DND-41 (cell line): ENCODE measurements at regions not wholly inside any gene's neighbourhood (a gene's known extent, or its start where the extent isn't known, plus 50 kb on each side); places are given as distances from the start of the nearest gene placed in this dataset.

ENCODE experiments used
- ATAC-seq: fragments of 200-7000 bp; cut with Tn5 transposase; 3 replicates; pipeline ENCODE4 v1.9.1; 2021; ENCODE audit warnings: low read depth; ENCODE audit not compliant: insufficient read depth
- DNase-seq: peaks from one replicate; pipeline ENCODE4 v3.0.0-alpha.2; 2020
- H2AFZ ChIP-seq: 2 replicates; pipeline ENCODE4 v1.6.0; 2012; ENCODE audit warnings: low read depth, low read length
- H3K27ac ChIP-seq: 2 replicates; pipeline ENCODE4 v1.5.1; 2012; ENCODE audit warnings: low read length, inconsistent platforms
- H3K27me3 ChIP-seq: fragments of 200-600 bp; sonication (generic); 2 replicates; pipeline ENCODE4 v1.6.0; 2012; ENCODE audit warnings: low read length, mild to moderate bottlenecking, inconsistent platforms; ENCODE audit not compliant: insufficient read depth, poor library complexity
- H3K36me3 ChIP-seq: 2 replicates; pipeline ENCODE4 v1.5.1; 2012; ENCODE audit warnings: low read length, inconsistent platforms; ENCODE audit not compliant: insufficient read depth
- H3K4me1 ChIP-seq: 2 replicates; pipeline ENCODE4 v1.5.1; 2012; ENCODE audit warnings: mild to moderate bottlenecking, low read length; ENCODE audit not compliant: insufficient read depth
- H3K4me2 ChIP-seq: 2 replicates; pipeline ENCODE4 v1.6.0; 2012; ENCODE audit warnings: mild to moderate bottlenecking, moderate library complexity, low read length, inconsistent platforms; ENCODE audit not compliant: insufficient read depth
- H3K4me3 ChIP-seq, 2 experiments: fragments of 200-600 bp in 1 of 2; shearing (Covaris generic) in 1 of 2; 2 replicates each; pipeline ENCODE4 v1.5.1; 2012 to 2016; ENCODE audit warnings: inconsistent platforms in 2 of 2, low read length in 2 of 2, mild to moderate bottlenecking in 2 of 2, low read depth in 1 of 2, moderate library complexity in 1 of 2
- H3K79me2 ChIP-seq: 2 replicates; pipeline ENCODE4 v1.6.0; 2012; ENCODE audit warnings: low read length, inconsistent platforms; ENCODE audit not compliant: insufficient read depth
- H3K9ac ChIP-seq: 2 replicates; pipeline ENCODE4 v1.6.0; 2012; ENCODE audit warnings: low read depth, mild to moderate bottlenecking, inconsistent platforms, low read length, moderate library complexity
- H3K9me3 ChIP-seq: 2 replicates; pipeline ENCODE4 v1.5.1; 2012; ENCODE audit warnings: low read length, moderate library complexity, mild to moderate bottlenecking, inconsistent platforms; ENCODE audit not compliant: insufficient read depth, severe bottlenecking
- H4K20me1 ChIP-seq: 2 replicates; pipeline ENCODE4 v1.6.0; 2012; ENCODE audit warnings: low read length; ENCODE audit not compliant: insufficient read depth
- EZH2 ChIP-seq: IDR thresholded peaks from 3 replicates; pipeline ENCODE4 v1.6.1; 2012; ENCODE audit warnings: borderline replicate concordance, low read depth, mild to moderate bottlenecking, moderate library complexity, low read length, inconsistent platforms; ENCODE audit not compliant: severe bottlenecking
- TF ChIP-seq, protein P1 (sequence below): IDR thresholded peaks from 2 replicates; pipeline ENCODE4 v1.5.1; 2012; ENCODE audit warnings: borderline replicate concordance, low read length, moderate library complexity, mild to moderate bottlenecking; ENCODE audit not compliant: poor library complexity, severe bottlenecking; ENCODE audit errors: extremely low read depth

DNA sequence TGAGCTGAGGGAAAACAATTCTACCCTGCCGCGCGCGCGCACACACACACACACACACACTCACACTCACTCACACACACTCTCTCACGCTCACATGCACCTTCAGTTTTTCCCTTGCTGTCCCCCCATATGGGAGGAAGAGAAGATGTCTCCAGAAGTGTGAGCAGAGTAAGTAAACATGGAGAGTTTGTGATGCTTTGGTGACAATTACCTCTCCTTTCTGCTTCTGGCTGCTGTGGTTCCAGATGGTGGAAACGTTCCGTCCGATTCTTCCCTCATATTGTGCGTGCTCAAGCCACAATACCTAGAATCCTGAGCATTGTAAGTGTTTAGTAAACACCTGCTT is 86.7 kb downstream of the LINC00237 start:
- ATAC-seq: no peak
- peaks cover 4% of the 10 kb centered on the region for H3K27me3 ChIP-seq

DNA sequence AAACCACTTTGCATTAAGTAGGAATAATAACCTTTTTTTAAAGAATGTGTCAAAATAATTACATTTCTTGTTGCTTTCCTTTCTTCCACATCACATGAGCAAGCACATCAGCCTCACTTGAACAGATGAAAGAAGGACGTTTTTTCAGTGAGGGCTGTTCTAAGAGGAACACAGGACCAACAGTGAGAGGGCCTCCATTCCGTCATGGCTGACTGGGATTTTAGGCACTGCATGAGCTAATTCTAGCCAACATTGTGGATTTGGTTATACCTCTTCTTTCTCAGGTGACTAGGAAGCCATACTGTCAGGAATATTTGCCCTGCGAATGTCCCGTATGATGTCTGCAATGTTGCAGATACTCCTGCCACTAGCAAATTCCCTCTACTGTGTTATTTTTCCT is 87.6 kb downstream of the LINC00237 start:
- no peaks in the 10 kb centered on the region for H3K9me3 ChIP-seq
- no peak overlapping the region for H3K27ac ChIP-seq
- no peaks in the 10 kb centered on the region for H4K20me1 ChIP-seq
- peaks cover 4% of the 10 kb centered on the region for H3K27me3 ChIP-seq
- no peaks in the 10 kb centered on the region for H3K79me2 ChIP-seq
- H3K36me3 ChIP-seq: no peaks in the 10 kb centered on the region
- no peak overlapping the region for H3K4me3 ChIP-seq
- DNase-seq (no peak), ATAC-seq (no peak)
- no peak overlapping the region for H2AFZ ChIP-seq
- no peaks in the 10 kb centered on the region for H3K4me1 ChIP-seq
- no peak overlapping the region for H3K4me2 ChIP-seq
- TF ChIP-seq, protein P1, sequence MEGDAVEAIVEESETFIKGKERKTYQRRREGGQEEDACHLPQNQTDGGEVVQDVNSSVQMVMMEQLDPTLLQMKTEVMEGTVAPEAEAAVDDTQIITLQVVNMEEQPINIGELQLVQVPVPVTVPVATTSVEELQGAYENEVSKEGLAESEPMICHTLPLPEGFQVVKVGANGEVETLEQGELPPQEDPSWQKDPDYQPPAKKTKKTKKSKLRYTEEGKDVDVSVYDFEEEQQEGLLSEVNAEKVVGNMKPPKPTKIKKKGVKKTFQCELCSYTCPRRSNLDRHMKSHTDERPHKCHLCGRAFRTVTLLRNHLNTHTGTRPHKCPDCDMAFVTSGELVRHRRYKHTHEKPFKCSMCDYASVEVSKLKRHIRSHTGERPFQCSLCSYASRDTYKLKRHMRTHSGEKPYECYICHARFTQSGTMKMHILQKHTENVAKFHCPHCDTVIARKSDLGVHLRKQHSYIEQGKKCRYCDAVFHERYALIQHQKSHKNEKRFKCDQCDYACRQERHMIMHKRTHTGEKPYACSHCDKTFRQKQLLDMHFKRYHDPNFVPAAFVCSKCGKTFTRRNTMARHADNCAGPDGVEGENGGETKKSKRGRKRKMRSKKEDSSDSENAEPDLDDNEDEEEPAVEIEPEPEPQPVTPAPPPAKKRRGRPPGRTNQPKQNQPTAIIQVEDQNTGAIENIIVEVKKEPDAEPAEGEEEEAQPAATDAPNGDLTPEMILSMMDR: no peak
- TF ChIP-seq EZH2: no peak
- H3K9ac ChIP-seq: no peak overlapping the region

More for the DNA sequence above, 86.7 kb downstream of the LINC00237 start:
- no peak overlapping the region for H3K9ac ChIP-seq
- no peaks in the 10 kb centered on the region for H3K4me1 ChIP-seq
- no peak for DNase-seq
- no peak overlapping the region for H3K27ac ChIP-seq
- no peak overlapping the region for H2AFZ ChIP-seq
- H3K9me3 ChIP-seq: no peaks in the 10 kb centered on the region
- no peak overlapping the region for H3K4me2 ChIP-seq
- H3K4me3 ChIP-seq: no peak overlapping the region
- H3K79me2 ChIP-seq: no peaks in the 10 kb centered on the region
- no peak for TF ChIP-seq EZH2
- TF ChIP-seq, protein P1: no peak
- H4K20me1 ChIP-seq: no peaks in the 10 kb centered on the region
- no peaks in the 10 kb centered on the region for H3K36me3 ChIP-seq

DNA sequence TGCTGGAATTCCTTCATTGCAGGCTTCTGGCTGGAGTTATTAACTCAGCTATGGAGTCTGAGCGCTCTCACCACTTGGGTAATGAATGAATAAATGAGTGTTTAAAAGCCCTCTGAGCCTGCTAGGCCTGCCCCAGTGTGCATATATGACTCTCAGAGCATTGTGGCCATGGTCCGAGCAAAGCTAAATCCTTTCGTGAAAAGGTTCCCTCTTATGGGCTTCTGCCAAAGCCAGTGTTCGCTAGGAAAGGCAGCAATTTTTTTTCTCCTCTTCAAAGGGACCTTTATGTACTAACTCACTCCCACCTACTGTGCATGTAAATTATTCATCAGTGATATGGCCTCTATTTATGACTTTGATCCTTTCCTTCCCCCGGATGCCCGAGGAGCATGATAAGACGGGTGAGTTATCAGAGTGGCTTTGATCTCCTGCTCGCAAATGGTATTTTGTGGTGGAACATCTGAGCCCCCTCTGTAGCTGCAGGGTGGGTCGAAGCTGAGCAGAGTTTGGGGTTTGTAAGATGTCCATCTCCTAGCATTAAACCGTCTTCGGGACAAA is 88.6 kb downstream of the LINC00237 start:
- no peak overlapping the region for H3K4me3 ChIP-seq
- H4K20me1 ChIP-seq: no peaks in the 10 kb centered on the region
- no peak overlapping the region for H3K4me2 ChIP-seq
- no peak overlapping the region for H2AFZ ChIP-seq
- no peaks in the 10 kb centered on the region for H3K4me1 ChIP-seq
- no peak for ATAC-seq
- no peak for DNase-seq
- H3K36me3 ChIP-seq: no peaks in the 10 kb centered on the region
- no peaks in the 10 kb centered on the region for H3K9me3 ChIP-seq
- peaks cover 4% of the 10 kb centered on the region for H3K27me3 ChIP-seq
- TF ChIP-seq EZH2: no peak
- TF ChIP-seq, protein P1: no peak
- H3K9ac ChIP-seq: no peak overlapping the region
- H3K27ac ChIP-seq: no peak overlapping the region
- no peaks in the 10 kb centered on the region for H3K79me2 ChIP-seq

DNA sequence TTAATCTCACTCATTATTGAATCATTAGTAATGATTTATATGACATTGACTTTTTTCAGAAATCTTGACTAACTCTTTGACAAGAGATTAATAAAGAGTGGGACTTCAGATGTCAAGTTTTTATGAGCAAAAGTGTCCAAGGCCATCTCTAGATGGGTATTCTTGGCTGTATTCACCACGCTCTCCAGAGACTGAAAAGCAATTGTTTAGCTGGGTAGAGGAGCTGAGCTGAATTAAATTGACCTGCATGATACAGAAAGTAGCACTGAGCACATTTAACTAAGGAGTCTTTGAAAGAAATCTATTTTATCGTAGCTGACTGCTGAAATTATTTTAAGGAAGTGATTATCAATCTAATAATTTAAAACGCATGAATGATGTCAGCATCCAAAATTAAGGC is 89.4 kb downstream of the LINC00237 start:
- Histone ChIP-seq H3K79me2 (no peaks in the 10 kb centered on the region), H3K27me3 (peaks cover 4% of the 10 kb centered on the region), H3K4me2 (no peak overlapping the region), H3K27ac (no peak overlapping the region), H4K20me1 (no peaks in the 10 kb centered on the region; the same call in 1 of the 2 replicates), H3K4me1 (no peaks in the 10 kb centered on the region), H3K36me3 (no peaks in the 10 kb centered on the region), H2AFZ (no peak overlapping the region), H3K4me3 (no peak overlapping the region), H3K9me3 (no peaks in the 10 kb centered on the region), H3K9ac (no peak overlapping the region)
- DNase-seq (no peak), ATAC-seq (no peak)
- TF ChIP-seq, protein P1: no peak
- TF ChIP-seq EZH2: no peak
